ENCODE measurements at regions not wholly inside any gene's neighbourhood (a gene's known extent, or its start where the extent isn't known, plus 50 kb on each side); places are given as distances from the start of the nearest gene placed in this dataset.
"Not testable (repeated sequence)": the region's sequence is repeated elsewhere in the genome, so short reads cannot be mapped to it uniquely, and the experiment has no call there.

DNA sequence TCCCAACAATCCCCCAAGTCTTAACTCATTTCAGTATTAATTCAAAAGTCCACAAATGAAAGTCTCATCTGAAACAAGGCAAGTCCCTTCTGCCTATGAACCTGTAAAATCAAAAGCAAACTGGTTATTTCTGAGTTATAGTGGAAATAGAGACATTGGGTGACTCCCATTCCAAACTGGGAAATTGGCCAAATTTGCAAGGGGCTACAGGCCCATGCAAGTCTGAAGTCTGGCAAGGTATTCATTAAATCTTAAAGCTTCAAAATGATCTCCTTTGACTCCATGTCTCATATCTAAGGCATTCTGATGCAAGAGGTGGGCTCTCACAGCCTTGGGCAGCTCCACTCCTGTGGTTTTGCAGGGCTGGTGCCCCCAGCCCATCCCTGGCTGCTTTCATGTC, 167.9 kb downstream of the HTR1A start:
- H3K27me3 ChIP-seq (ENCODE audit: control insufficient read depth in 1 of 2, insufficient read depth in 2 of 2, low read length in 1 of 2): no peaks in the 10 kb centered on the region
- peaks cover 3% of the 10 kb centered on the region for H3K9me3 ChIP-seq (ENCODE audit: control insufficient read depth, low read length)
- H3K36me3 ChIP-seq (ENCODE audit: control insufficient read depth in 1 of 2, insufficient read depth in 2 of 2, low read length in 1 of 2): no peaks in the 10 kb centered on the region
- H3K4me3 ChIP-seq (ENCODE audit: low read length in 2 of 2): no peak overlapping the region
- intact Hi-C loops (cut with DNase I): no loop called here
- no peaks in the 10 kb centered on the region for H3K4me1 ChIP-seq (ENCODE audit: control insufficient read depth in 1 of 2, insufficient read depth in 2 of 2, low read length in 2 of 2)
- H3K27ac ChIP-seq (ENCODE audit: low read depth in 1 of 2, low read length in 2 of 2): no peak overlapping the region
- DNase-seq (no peak), ATAC-seq (ENCODE audit: low FRiP score) (no peak)

DNA sequence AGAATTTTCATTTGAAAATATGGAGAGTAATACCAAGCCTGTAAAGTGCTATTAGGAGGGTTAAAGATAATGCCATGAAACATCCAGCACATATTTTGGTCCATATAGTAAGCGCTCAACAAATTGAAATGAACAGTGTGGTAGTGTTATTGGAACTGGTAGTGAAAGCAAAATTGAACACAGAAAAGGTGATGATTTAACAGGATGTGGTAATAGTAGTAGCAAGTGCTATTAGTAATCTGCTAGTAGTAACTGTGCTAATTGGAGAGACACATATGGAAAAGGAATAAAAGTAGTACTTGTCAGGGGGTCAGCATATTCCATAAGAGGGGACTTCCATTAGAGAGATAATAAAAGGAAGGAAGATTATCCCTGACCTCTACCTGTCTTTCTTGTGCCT, 187.3 kb downstream of the HTR1A start:
- H3K36me3 ChIP-seq (ENCODE audit: control insufficient read depth in 1 of 2, insufficient read depth in 2 of 2, low read length in 1 of 2): no peaks in the 10 kb centered on the region
- no peak overlapping the region for H3K4me3 ChIP-seq (ENCODE audit: low read length in 2 of 2)
- peaks cover 1% of the 10 kb centered on the region for H3K9me3 ChIP-seq (ENCODE audit: control insufficient read depth, low read length)
- H3K27me3 ChIP-seq (ENCODE audit: control insufficient read depth in 1 of 2, insufficient read depth in 2 of 2, low read length in 1 of 2): no peaks in the 10 kb centered on the region
- no peak overlapping the region for H3K27ac ChIP-seq (ENCODE audit: low read depth in 1 of 2, low read length in 2 of 2)
- intact Hi-C loops (cut with DNase I): no loop called here
- DNase-seq: no peak
- H3K4me1 ChIP-seq (ENCODE audit: control insufficient read depth in 1 of 2, insufficient read depth in 2 of 2, low read length in 2 of 2): no peaks in the 10 kb centered on the region
- 96 to 100% methylated on average over 1 of the region's 1 CpG for WGBS, 2 donors
- ATAC-seq (ENCODE audit: low FRiP score): no peak

DNA sequence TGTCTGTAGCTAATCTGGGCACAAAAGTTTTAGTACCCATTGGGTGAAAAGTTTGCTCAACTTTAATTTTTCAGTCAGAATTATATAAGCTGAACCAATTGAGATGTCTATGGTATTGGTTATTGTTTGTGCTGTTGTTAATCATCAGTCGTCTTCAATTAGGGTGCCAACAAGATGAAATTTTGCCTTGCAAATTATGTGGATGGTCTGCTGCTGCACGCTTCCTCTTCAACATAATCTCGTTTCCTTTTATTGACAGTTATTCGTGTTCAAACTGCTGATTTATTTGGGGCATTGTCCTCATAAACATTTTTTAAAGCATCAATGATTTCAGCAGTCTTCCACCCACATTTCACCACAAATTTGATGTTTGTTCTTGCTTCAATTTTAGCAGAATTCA, 194.0 kb downstream of the HTR1A start:
- DNase-seq (no peak), ATAC-seq (ENCODE audit: low FRiP score) (no peak)
- Histone ChIP-seq H3K36me3 (ENCODE audit: control insufficient read depth in 1 of 2, insufficient read depth in 2 of 2, low read length in 1 of 2) (no peaks in the 10 kb centered on the region), H3K4me1 (ENCODE audit: control insufficient read depth in 1 of 2, insufficient read depth in 2 of 2, low read length in 2 of 2) (no peaks in the 10 kb centered on the region), H3K4me3 (ENCODE audit: low read length in 2 of 2) (no peak overlapping the region), H3K27me3 (ENCODE audit: control insufficient read depth in 1 of 2, insufficient read depth in 2 of 2, low read length in 1 of 2) (no peaks in the 10 kb centered on the region), H3K27ac (ENCODE audit: low read depth in 1 of 2, low read length in 2 of 2) (no peak overlapping the region), H3K9me3 (ENCODE audit: control insufficient read depth, low read length) (no peaks in the 10 kb centered on the region)
- intact Hi-C loops (cut with DNase I): no loop called here
- 71 to 81% methylated on average over 4 of the region's 4 CpGs for WGBS, 2 donors

DNA sequence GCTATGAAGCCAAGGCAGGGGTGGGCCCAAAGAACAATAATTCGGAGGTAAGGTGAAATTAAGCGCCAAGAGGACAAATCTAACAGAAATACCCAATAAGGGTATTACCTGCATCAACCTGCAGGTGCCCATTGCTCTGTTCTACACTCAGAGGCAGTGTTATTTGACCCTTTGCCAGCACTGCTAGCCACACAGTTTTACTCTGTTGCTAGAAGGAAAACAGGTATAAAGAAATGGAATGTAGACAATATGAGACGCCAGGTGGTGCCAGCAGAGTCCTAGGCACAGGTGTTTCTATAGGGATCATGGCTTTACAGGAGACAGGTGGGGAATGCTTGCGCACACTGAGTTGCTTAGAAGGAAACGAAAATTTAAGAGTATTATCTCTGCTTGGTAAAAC, 201.3 kb downstream of the HTR1A start:
- no peaks in the 10 kb centered on the region for H3K9me3 ChIP-seq (ENCODE audit: control insufficient read depth, low read length)
- intact Hi-C loops (cut with DNase I): no loop called here
- no peak overlapping the region for H3K4me3 ChIP-seq (ENCODE audit: low read length in 2 of 2)
- WGBS, 2 donors: 74 to 84% methylated on average over 5 of the region's 5 CpGs
- no peaks in the 10 kb centered on the region for H3K27me3 ChIP-seq (ENCODE audit: control insufficient read depth in 1 of 2, insufficient read depth in 2 of 2, low read length in 1 of 2)
- no peak overlapping the region for H3K27ac ChIP-seq (ENCODE audit: low read depth in 1 of 2, low read length in 2 of 2)
- H3K4me1 ChIP-seq (ENCODE audit: control insufficient read depth in 1 of 2, insufficient read depth in 2 of 2, low read length in 2 of 2): no peaks in the 10 kb centered on the region
- H3K36me3 ChIP-seq (ENCODE audit: control insufficient read depth in 1 of 2, insufficient read depth in 2 of 2, low read length in 1 of 2): no peaks in the 10 kb centered on the region
- ATAC-seq (ENCODE audit: low FRiP score): no peak
- no peak for DNase-seq

DNA sequence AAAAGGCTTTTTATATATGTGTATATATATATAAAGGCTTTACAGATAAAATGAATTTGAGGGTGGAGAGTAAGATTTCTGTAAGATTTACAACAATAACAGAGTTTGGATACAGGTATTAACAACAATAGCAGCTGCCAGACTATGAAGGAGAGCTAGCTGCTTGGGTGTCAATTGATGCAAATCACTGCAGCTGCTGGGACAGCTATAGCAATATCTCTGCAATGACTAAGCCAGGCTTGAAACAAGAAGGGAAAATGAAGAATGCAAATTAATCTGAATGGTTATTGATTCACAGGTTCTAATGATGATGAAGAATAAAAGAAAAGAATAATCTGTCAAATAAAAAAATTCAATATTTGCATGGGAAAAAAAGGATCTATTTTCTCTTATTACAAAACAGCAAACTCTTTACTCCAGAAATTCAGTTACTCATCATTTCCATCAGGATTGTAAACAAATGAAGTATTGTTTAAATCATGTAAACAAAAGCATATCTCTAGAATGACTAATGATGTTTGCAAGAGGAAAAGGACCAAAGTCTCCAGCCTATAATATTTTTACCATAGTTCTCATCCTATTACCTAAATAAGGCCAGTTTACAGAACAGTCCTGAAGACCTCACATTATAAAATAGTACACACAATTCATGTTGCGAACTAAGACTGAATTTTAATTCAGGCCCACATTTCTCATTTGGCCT, 219.0 kb downstream of the HTR1A start:
- ATAC-seq (ENCODE audit: low FRiP score) (no peak), DNase-seq (no peak)
- H3K4me3 ChIP-seq (ENCODE audit: low read length in 2 of 2): no peak overlapping the region
- no peaks in the 10 kb centered on the region for H3K36me3 ChIP-seq (ENCODE audit: control insufficient read depth in 1 of 2, insufficient read depth in 2 of 2, low read length in 1 of 2)
- H3K27ac ChIP-seq (ENCODE audit: low read depth in 1 of 2, low read length in 2 of 2): no peak overlapping the region
- peaks cover 1% of the 10 kb centered on the region for H3K9me3 ChIP-seq (ENCODE audit: control insufficient read depth, low read length)
- WGBS, 2 donors: 56 to 94% methylated on average over 1 of the region's 1 CpG
- intact Hi-C loops (cut with DNase I): no loop called here
- H3K4me1 ChIP-seq (ENCODE audit: control insufficient read depth in 1 of 2, insufficient read depth in 2 of 2, low read length in 2 of 2): no peaks in the 10 kb centered on the region
- H3K27me3 ChIP-seq (ENCODE audit: control insufficient read depth in 1 of 2, insufficient read depth in 2 of 2, low read length in 1 of 2): no peaks in the 10 kb centered on the region

DNA sequence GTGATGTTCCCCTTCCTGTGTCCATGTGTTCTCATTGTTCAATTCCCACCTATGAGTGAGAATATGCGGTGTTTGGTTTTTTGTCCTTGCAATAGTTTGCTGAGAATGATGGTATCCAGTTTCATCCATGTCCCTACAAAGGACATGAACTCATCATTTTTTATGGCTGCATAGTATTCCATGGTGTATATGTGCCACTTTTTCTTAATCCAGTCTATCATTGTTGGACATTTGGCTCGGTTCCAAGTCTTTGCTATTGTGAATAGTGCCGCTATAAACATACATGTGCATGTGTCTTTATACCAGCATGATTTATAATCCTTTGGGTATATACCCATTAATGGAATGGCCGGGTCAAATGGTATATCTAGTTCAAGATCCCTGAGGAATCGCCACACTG, 229.4 kb downstream of the HTR1A start:
- ATAC-seq (ENCODE audit: low FRiP score); H3K36me3 ChIP-seq (ENCODE audit: control insufficient read depth in 1 of 2, insufficient read depth in 2 of 2, low read length in 1 of 2); intact Hi-C loops (cut with DNase I); H3K27me3 ChIP-seq (ENCODE audit: control insufficient read depth in 1 of 2, insufficient read depth in 2 of 2, low read length in 1 of 2); DNase-seq; H3K4me1 ChIP-seq (ENCODE audit: control insufficient read depth in 1 of 2, insufficient read depth in 2 of 2, low read length in 2 of 2); H3K9me3 ChIP-seq (ENCODE audit: control insufficient read depth, low read length); H3K27ac ChIP-seq (ENCODE audit: low read depth in 1 of 2, low read length in 2 of 2); H3K4me3 ChIP-seq (ENCODE audit: low read length in 2 of 2): not testable (repeated sequence)
- 76 to 84% methylated on average over 5 of the region's 5 CpGs for WGBS, 2 donors

DNA sequence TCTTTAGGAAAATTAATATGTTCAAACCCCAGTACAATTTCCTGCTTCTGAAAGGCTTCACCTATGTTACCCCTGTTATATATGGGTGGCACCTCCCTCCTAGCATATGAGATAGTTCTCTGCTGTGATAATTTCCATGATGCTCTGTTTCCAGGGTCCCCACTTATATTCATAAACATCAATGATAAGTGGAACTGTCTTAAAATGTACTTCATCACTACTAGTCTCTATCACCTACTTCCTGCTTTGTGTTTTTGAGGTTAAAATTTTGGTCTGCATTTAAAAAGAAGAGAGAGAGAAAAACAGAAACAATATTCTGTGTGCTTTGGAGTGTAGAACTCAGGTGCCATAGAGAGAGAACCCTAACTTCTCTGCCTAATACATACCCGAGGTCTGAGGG, 234.7 kb downstream of the HTR1A start:
- no peak for DNase-seq
- no peak for ATAC-seq (ENCODE audit: low FRiP score)
- Histone ChIP-seq H3K4me1 (ENCODE audit: control insufficient read depth in 1 of 2, insufficient read depth in 2 of 2, low read length in 2 of 2) (no peaks in the 10 kb centered on the region), H3K27me3 (ENCODE audit: control insufficient read depth in 1 of 2, insufficient read depth in 2 of 2, low read length in 1 of 2) (no peaks in the 10 kb centered on the region), H3K27ac (ENCODE audit: low read depth in 1 of 2, low read length in 2 of 2) (no peak overlapping the region), H3K9me3 (ENCODE audit: control insufficient read depth, low read length) (no peaks in the 10 kb centered on the region), H3K4me3 (ENCODE audit: low read length in 2 of 2) (no peak overlapping the region), H3K36me3 (ENCODE audit: control insufficient read depth in 1 of 2, insufficient read depth in 2 of 2, low read length in 1 of 2) (no peaks in the 10 kb centered on the region)
- WGBS, 2 donors: 51 to 52% methylated on average over 1 of the region's 1 CpG
- intact Hi-C loops (cut with DNase I): no loop called here

DNA sequence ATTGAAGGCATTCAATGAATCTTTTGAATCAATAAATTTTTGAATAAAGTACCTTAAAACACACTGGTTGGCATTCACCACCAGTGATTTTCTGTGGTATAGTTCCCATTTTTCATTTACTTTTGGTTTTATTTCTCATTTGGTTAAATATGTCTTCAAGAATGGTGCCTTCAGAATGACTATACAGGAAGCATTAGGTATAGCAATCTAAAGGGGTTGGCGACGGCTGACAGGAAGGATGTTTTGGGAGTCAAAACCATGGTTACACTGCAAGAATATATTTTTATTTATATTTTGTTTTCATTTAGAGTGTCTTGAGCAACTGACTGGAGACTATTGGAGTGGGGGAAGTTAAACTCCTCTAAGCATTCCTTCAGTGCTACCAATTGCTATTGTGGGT, 235.7 kb downstream of the HTR1A start:
- intact Hi-C loops (cut with DNase I): no loop called here
- H3K27ac ChIP-seq (ENCODE audit: low read depth in 1 of 2, low read length in 2 of 2): no peak overlapping the region
- H3K36me3 ChIP-seq (ENCODE audit: control insufficient read depth in 1 of 2, insufficient read depth in 2 of 2, low read length in 1 of 2): no peaks in the 10 kb centered on the region
- ATAC-seq (ENCODE audit: low FRiP score) (no peak), DNase-seq (no peak)
- H3K9me3 ChIP-seq (ENCODE audit: control insufficient read depth, low read length): no peaks in the 10 kb centered on the region
- H3K4me3 ChIP-seq (ENCODE audit: low read length in 2 of 2): no peak overlapping the region
- 73 to 82% methylated on average over 2 of the region's 2 CpGs for WGBS, 2 donors
- H3K27me3 ChIP-seq (ENCODE audit: control insufficient read depth in 1 of 2, insufficient read depth in 2 of 2, low read length in 1 of 2): no peaks in the 10 kb centered on the region
- no peaks in the 10 kb centered on the region for H3K4me1 ChIP-seq (ENCODE audit: control insufficient read depth in 1 of 2, insufficient read depth in 2 of 2, low read length in 2 of 2)

DNA sequence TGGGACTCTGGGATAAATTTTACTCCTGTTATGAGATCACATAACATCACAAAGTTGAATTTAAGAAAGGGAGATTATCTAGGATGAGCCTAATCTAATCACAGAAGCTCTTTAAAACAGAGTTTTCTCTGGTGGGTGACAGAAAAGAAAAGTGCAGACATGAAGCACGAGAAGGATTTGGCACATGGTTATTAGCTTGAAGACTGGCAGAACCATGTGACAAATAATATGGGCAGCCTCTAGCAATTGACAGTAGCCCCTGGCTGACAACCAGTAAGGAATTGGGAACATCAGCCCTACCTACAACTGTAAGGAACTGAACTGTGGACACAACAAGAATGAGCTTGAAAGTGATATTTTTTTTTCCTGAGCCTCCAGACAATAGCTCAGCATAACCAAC, 243.1 kb downstream of the HTR1A start:
- Histone ChIP-seq H3K27ac (ENCODE audit: low read depth in 1 of 2, low read length in 2 of 2) (no peak overlapping the region), H3K4me1 (ENCODE audit: control insufficient read depth in 1 of 2, insufficient read depth in 2 of 2, low read length in 2 of 2) (no peaks in the 10 kb centered on the region), H3K36me3 (ENCODE audit: control insufficient read depth in 1 of 2, insufficient read depth in 2 of 2, low read length in 1 of 2) (no peaks in the 10 kb centered on the region), H3K9me3 (ENCODE audit: control insufficient read depth, low read length) (no peaks in the 10 kb centered on the region), H3K4me3 (ENCODE audit: low read length in 2 of 2) (no peak overlapping the region), H3K27me3 (ENCODE audit: control insufficient read depth in 1 of 2, insufficient read depth in 2 of 2, low read length in 1 of 2) (no peaks in the 10 kb centered on the region)
- ATAC-seq (ENCODE audit: low FRiP score) (no peak), DNase-seq (no peak)
- WGBS, 2 donors: 46 to 59% methylated on average over 1 of the region's 1 CpG
- intact Hi-C loops (cut with DNase I): no loop called here

Data from aorta (tissue), 5 donors.